ENCODE measurements at regions not wholly inside any gene's neighbourhood (a gene's known extent, or its start where the extent isn't known, plus 50 kb on each side); places are given as distances from the start of the nearest gene placed in this dataset.

DNA sequence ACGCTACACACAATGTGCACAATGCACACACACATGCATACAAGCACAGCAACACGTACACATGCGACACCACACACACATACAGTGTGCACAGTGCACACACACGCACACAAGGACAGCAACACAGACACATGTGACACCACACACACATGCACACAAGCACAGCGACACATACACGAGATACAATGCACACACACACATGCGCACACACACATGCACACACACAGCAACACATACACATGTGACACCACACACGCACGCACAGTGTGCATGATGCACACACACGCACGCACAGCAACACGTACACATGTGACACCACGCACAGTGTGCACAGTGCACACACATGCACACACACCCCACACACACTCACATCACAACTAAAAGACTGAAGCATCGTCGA is 327.3 kb downstream of the THBS2 start:
- Mint-ChIP-seq H3K9me3 (peaks cover 3% of the 10 kb centered on the region), H3K27me3 (no peaks in the 10 kb centered on the region), H3K4me3 (no peak overlapping the region), H3K36me3 (no peaks in the 10 kb centered on the region), H3K27ac (no peak overlapping the region), H3K4me1 (ENCODE audit: unreplicated experiment) (no peaks in the 10 kb centered on the region)
- no peak for TF ChIP-seq CTCF (conservative IDR thresholded peaks at IDR 0.05)
- no peak for DNase-seq (ENCODE audit: extremely low spot score, unreplicated experiment)

GRCh38 chr6:168925671-168926070 is 328.0 kb downstream of the THBS2 start:
- peaks cover 2% of the 10 kb centered on the region for H3K9me3 Mint-ChIP-seq
- no peak for TF ChIP-seq CTCF (conservative IDR thresholded peaks at IDR 0.05)
- H3K4me3 Mint-ChIP-seq = no peak overlapping the region
- no peak for DNase-seq (ENCODE audit: extremely low spot score, unreplicated experiment)
- no peaks in the 10 kb centered on the region for H3K4me1 Mint-ChIP-seq (ENCODE audit: unreplicated experiment)
- no peaks in the 10 kb centered on the region for H3K36me3 Mint-ChIP-seq
- no peaks in the 10 kb centered on the region for H3K27me3 Mint-ChIP-seq
- no peak overlapping the region for H3K27ac Mint-ChIP-seq

DNA sequence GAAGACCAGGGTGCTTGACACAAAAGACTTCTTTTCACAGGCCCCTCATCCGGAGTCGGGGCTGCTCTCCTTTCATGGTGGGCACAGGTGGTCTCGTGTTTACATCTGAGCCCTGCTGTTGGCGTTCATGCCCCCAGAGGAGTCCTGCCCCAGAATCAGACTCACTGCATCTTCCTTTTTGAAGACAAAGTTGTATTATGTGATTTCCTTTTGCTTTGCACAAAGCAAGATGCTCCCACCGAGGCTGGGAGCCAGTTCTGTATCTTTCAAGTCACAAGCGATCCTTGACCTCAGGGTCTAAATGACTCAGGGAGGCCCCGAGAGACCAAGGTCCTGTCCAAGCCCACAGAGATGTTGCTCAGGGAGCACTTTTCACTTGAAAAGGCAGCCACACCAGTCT is 330.5 kb downstream of the THBS2 start:
- no peak for DNase-seq (ENCODE audit: extremely low spot score, unreplicated experiment)
- Mint-ChIP-seq H3K27ac (no peak overlapping the region), H3K9me3 (no peaks in the 10 kb centered on the region), H3K4me3 (no peak overlapping the region), H3K27me3 (no peaks in the 10 kb centered on the region), H3K36me3 (no peaks in the 10 kb centered on the region), H3K4me1 (ENCODE audit: unreplicated experiment) (no peaks in the 10 kb centered on the region)
- TF ChIP-seq CTCF (conservative IDR thresholded peaks at IDR 0.05) = no peak

DNA sequence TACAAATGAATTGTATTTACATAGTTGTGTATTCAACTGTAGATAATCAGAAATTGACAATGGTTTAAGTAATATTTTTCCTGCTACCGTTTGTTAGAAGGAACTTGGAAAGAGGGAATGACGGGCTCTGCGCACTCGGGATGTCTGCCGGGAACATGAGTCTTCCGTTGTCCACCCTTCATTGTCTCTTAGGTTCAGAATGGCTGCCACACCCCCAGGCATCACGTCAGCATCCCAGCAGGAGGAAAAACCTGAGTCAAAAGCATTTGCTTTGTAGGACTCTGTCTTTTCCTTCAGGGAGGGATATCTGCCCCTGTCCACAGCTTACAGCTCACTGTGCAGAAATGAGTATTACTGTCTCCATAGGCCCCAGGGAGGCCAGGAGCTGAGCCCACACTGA is 331.2 kb downstream of the THBS2 start:
- no peak for TF ChIP-seq CTCF (conservative IDR thresholded peaks at IDR 0.05)
- Mint-ChIP-seq H3K9me3 (no peaks in the 10 kb centered on the region), H3K27me3 (no peaks in the 10 kb centered on the region), H3K4me1 (ENCODE audit: unreplicated experiment) (no peaks in the 10 kb centered on the region), H3K27ac (no peak overlapping the region), H3K36me3 (no peaks in the 10 kb centered on the region), H3K4me3 (no peak overlapping the region)
- no peak for DNase-seq (ENCODE audit: extremely low spot score, unreplicated experiment)

DNA sequence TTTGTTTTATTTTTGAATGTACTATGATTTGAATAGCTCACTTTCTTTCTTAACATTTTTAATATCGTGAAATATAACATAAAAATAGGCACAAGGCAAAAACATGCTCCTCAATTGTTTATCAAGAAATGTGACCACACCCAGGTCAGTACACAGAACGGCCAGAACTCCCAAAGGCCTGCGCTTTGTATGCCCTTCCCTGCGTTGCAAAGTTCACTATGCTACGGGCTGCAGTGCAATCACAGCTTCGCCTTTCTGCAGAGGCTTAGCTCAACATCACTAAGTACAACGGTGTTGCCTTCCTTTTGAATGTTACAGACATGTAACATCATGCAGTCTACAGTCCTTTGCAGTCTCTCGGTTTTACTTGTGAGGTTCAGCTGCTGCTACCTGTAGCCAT is 333.4 kb downstream of the THBS2 start:
- H3K4me3 Mint-ChIP-seq = no peak overlapping the region
- H3K27ac Mint-ChIP-seq = no peak overlapping the region
- no peaks in the 10 kb centered on the region for H3K27me3 Mint-ChIP-seq
- no peaks in the 10 kb centered on the region for H3K36me3 Mint-ChIP-seq
- no peaks in the 10 kb centered on the region for H3K4me1 Mint-ChIP-seq (ENCODE audit: unreplicated experiment)
- no peaks in the 10 kb centered on the region for H3K9me3 Mint-ChIP-seq
- no peak for TF ChIP-seq CTCF (conservative IDR thresholded peaks at IDR 0.05)
- no peak for DNase-seq (ENCODE audit: extremely low spot score, unreplicated experiment)

GRCh38 chr6:168919470-168920179 is 334.0 kb downstream of the THBS2 start:
- Mint-ChIP-seq H3K4me1 (ENCODE audit: unreplicated experiment) (no peaks in the 10 kb centered on the region), H3K36me3 (no peaks in the 10 kb centered on the region), H3K4me3 (no peak overlapping the region), H3K27me3 (no peaks in the 10 kb centered on the region), H3K27ac (no peak overlapping the region), H3K9me3 (no peaks in the 10 kb centered on the region)
- no peak for TF ChIP-seq CTCF (conservative IDR thresholded peaks at IDR 0.05)
- DNase-seq (ENCODE audit: extremely low spot score, unreplicated experiment) = no peak

All from type B pancreatic cell (in vitro differentiated cells).